GM23338 (cell line): ENCODE measurements at regions not wholly inside any gene's neighbourhood (a gene's known extent, or its start where the extent isn't known, plus 50 kb on each side); places are given as distances from the start of the nearest gene placed in this dataset.

Source experiments
- CREB1 ChIP-seq: fragments of 250-450 bp; sonication (Bioruptor Pico); IDR thresholded peaks from 2 replicates; pipeline ENCODE4 v1.5.0; 2020; ENCODE audit warnings: low read depth, mild to moderate bottlenecking, moderate library complexity
- EZH2 ChIP-seq: fragments of 200-600 bp; sonication (generic); IDR thresholded peaks from one replicate; pipeline ENCODE4 v1.8.0; 2017; ENCODE audit warnings: antibody characterized with exemption, mild to moderate bottlenecking, low read depth; ENCODE audit not compliant: unreplicated experiment
- EZH2phosphoT487 ChIP-seq: fragments of 200-600 bp; sonication (generic); IDR thresholded peaks from one replicate; pipeline ENCODE4 v1.8.1; 2018; ENCODE audit warnings: antibody characterized with exemption; ENCODE audit not compliant: unreplicated experiment
- JUNB ChIP-seq: IDR thresholded peaks from one replicate; pipeline ENCODE4 v1.6.1; 2016; ENCODE audit warnings: antibody characterized with exemption; ENCODE audit not compliant: unreplicated experiment
- POLR2AphosphoS5 ChIP-seq: IDR thresholded peaks from 2 replicates; pipeline ENCODE4 v1.6.1; 2016; ENCODE audit warnings: antibody characterized with exemption, low read depth
- STAT1 ChIP-seq: IDR thresholded peaks from one replicate; pipeline ENCODE4 v1.6.1; 2016; ENCODE audit warnings: antibody characterized with exemption; ENCODE audit not compliant: unreplicated experiment
- ZNF114 ChIP-seq: fragments of 250-450 bp; sonication (Bioruptor Pico); IDR thresholded peaks from 2 replicates; pipeline ENCODE4 v1.5.0; 2020; ENCODE audit warnings: mild to moderate bottlenecking, moderate library complexity
- ZNF331 ChIP-seq: fragments of 250-450 bp; sonication (Bioruptor Pico); IDR thresholded peaks from 2 replicates; pipeline ENCODE4 v1.5.0; 2020; ENCODE audit warnings: low read depth, mild to moderate bottlenecking, moderate library complexity
- TF ChIP-seq, protein P1 (sequence below), 2 experiments: fragments of 200-600 bp in 1 of 2; sonication (generic) in 1 of 2; conservative IDR thresholded peaks; 2 replicates each; pipeline versions ENCODE4 v1.5.1 to v1.6.1; 2016 to 2017; ENCODE audit warnings: antibody characterized with exemption in 2 of 2, low read depth in 2 of 2, mild to moderate bottlenecking in 2 of 2, moderate library complexity in 1 of 2
- TF ChIP-seq, protein P2 (sequence below): IDR thresholded peaks from one replicate; pipeline ENCODE4 v1.6.1; 2018; ENCODE audit warnings: antibody characterized with exemption; ENCODE audit not compliant: unreplicated experiment

DNA sequence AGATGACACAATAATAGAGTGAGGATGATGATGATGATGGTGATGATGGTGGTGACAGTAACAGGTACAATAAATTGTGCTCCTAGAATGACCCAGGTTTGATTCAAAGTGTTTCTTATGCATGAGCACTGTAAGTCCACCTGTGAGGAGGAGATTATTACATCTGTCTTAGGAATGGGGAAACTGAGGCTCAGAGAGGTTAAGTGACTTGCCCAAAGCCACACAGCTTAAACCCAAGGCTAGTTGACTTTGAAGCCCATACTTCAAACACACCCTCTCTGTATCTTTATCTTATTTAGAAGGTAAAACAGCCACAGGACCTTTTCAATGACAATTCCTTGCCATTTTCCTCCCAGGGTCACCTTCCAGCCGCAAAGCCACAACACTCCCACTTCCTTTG, 88.9 kb downstream of the MIAT start:
- no peak for TF ChIP-seq EZH2phosphoT487
- TF ChIP-seq CREB1 (CRISPR knock-in tag), result no peak
- TF ChIP-seq, protein P1, sequence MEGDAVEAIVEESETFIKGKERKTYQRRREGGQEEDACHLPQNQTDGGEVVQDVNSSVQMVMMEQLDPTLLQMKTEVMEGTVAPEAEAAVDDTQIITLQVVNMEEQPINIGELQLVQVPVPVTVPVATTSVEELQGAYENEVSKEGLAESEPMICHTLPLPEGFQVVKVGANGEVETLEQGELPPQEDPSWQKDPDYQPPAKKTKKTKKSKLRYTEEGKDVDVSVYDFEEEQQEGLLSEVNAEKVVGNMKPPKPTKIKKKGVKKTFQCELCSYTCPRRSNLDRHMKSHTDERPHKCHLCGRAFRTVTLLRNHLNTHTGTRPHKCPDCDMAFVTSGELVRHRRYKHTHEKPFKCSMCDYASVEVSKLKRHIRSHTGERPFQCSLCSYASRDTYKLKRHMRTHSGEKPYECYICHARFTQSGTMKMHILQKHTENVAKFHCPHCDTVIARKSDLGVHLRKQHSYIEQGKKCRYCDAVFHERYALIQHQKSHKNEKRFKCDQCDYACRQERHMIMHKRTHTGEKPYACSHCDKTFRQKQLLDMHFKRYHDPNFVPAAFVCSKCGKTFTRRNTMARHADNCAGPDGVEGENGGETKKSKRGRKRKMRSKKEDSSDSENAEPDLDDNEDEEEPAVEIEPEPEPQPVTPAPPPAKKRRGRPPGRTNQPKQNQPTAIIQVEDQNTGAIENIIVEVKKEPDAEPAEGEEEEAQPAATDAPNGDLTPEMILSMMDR (conservative IDR thresholded peaks at IDR 0.05; ENCODE audit: low read depth in 2 of 2), result no peak
- TF ChIP-seq JUNB, result no peak
- no peak for TF ChIP-seq EZH2
- TF ChIP-seq, protein P2, sequence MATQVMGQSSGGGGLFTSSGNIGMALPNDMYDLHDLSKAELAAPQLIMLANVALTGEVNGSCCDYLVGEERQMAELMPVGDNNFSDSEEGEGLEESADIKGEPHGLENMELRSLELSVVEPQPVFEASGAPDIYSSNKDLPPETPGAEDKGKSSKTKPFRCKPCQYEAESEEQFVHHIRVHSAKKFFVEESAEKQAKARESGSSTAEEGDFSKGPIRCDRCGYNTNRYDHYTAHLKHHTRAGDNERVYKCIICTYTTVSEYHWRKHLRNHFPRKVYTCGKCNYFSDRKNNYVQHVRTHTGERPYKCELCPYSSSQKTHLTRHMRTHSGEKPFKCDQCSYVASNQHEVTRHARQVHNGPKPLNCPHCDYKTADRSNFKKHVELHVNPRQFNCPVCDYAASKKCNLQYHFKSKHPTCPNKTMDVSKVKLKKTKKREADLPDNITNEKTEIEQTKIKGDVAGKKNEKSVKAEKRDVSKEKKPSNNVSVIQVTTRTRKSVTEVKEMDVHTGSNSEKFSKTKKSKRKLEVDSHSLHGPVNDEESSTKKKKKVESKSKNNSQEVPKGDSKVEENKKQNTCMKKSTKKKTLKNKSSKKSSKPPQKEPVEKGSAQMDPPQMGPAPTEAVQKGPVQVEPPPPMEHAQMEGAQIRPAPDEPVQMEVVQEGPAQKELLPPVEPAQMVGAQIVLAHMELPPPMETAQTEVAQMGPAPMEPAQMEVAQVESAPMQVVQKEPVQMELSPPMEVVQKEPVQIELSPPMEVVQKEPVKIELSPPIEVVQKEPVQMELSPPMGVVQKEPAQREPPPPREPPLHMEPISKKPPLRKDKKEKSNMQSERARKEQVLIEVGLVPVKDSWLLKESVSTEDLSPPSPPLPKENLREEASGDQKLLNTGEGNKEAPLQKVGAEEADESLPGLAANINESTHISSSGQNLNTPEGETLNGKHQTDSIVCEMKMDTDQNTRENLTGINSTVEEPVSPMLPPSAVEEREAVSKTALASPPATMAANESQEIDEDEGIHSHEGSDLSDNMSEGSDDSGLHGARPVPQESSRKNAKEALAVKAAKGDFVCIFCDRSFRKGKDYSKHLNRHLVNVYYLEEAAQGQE, result no peak
- no peak for TF ChIP-seq STAT1
- no peak for TF ChIP-seq POLR2AphosphoS5
- no peak for TF ChIP-seq ZNF114 (CRISPR knock-in tag)
- no peak for TF ChIP-seq ZNF331
